Limb (tissue), 2 donors: ENCODE measurements at regions not wholly inside any gene's neighbourhood (a gene's known extent, or its start where the extent isn't known, plus 50 kb on each side); places are given as distances from the start of the nearest gene placed in this dataset.
A peak's percentile ranks its signal among the peaks of the same experiment; 100 is the strongest.
"Not testable (repeated sequence)": the region's sequence is repeated elsewhere in the genome, so short reads cannot be mapped to it uniquely, and the experiment has no call there.

Experiments
- DNase-seq, 2 donors: peaks; one replicate each; pipeline ENCODE4 v3.0.0-alpha.2; 2016; ENCODE audit errors: extremely low spot score in 2 of 2

DNA sequence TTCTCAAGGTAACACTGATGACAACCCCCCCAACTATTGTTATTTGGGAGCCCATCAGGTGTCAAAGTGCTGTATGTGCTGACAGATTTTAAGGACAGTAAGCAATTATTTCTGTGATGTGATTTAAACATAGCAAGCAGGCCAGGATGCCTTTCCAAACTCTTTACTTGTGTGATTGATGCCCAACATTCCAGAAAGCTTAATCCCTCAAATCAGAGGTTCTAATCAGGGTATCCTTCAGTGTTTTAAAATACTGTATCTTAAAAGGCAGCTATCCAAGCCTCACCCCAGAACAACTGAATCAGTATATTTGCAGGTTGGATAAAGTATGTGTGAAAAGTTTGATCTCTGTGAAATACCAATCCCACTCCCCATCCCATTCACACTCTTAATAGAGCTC, 119.7 kb downstream of the GASK1B start:
- DNase-seq: no peak

DNA sequence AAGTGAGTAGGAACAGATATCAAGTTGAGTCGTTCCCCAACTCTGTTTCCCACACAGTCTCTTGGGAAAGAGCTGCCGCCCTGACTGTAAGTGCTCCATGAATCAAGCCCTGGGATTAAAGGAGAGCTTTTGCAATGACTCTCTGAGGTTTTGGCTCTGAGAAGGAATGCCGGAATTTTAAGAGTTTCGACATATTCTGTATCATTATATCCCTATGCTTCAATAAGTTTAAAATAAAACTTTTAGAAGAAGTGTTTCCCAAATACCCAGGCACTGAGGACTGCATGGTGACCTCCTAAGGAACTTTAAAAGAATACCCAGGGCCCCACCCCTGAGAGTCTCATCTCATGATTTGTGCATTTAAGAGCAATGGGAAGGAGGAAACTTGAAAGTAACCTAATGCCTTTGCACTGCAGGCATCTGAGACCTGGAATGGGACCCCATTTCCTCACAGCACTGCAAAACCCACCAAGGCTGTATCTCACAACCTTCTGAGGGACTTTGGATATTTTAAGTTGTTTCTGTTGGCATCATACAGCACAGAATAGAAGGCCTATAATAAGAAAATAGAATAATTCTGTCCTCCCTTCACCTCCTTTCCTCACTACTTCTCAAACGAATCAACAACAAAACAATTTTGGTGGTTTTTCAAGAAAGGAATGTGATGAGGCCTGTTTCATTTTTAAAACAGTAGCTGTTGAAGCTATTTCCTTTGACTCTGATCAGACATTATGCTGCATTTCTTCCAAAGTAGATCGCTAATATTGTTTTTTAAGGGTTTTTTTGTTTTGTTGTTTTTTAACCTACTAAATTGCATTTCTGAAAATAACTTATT, 121.2 kb downstream of the GASK1B start:
- no peak for DNase-seq

DNA sequence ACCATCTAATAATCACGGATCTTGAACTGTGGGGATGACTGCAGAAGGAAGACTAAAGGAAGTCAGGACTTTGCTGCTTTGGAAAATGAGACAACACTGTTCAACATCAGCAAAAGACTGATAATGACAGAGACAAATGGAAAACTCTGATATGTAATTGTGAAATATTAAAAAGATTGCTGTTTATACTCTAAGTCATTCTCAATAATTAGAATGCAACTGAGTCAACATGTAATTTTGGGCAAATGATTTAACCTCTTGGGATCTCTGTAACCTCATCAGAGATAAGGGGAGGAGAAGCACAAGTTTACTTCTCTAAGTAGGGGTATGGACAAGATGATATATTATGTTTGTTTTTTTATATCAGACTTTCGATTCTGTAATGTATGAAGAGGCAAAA, 121.9 kb downstream of the GASK1B start:
- DNase-seq: no peak

DNA sequence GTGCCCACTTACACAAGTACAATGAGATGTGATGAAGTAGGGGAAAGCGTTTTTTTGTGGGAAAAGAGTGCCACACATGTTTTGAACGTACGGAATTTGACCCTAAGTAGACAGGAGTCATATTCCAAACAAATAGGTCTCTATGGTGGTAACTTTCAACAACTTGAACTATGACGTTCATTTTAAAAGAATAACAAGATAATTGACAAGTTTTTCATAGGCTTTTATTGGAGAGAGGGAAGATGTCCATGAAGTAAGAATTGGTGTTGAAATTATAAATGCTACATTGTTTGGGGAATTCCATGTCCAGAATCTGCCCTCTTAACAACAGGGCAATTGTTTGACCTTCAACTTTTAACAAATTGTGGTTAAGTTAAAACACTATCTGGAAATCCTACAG, 126.5 kb downstream of the GASK1B start:
- DNase-seq: no peak

DNA sequence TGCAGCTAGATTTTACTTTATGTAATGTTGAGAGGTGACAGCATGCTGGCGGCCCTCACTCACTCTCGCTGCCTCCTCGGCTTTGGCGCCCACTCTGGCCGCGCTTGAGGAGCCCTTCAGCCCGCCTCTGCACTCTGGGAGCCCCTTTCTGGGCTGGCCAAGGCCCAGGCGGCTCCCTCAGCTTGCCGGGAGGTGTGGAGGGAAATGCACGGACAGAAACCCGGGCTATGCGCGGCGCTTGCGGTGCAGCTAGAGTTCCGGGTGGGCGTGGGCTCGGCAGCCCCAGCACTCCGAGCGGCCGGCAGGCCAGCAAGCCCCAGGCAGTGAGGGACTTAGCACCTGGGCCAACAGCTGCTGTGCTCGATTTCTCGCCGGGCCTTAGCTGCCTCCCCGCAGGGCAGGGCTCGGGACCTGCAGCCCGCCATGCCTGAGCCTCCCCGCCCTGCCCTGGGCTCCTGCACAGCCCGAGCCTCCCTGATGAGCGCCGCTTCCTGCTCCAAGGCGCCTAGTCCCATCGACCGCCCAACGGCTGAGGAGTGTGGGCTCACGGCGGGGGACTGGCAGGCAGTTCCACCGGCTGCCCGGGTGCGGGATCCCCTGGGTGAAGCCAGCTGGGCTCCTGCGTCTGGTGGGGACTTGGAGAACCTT, 128.7 kb downstream of the GASK1B start:
- no peak for DNase-seq

DNA sequence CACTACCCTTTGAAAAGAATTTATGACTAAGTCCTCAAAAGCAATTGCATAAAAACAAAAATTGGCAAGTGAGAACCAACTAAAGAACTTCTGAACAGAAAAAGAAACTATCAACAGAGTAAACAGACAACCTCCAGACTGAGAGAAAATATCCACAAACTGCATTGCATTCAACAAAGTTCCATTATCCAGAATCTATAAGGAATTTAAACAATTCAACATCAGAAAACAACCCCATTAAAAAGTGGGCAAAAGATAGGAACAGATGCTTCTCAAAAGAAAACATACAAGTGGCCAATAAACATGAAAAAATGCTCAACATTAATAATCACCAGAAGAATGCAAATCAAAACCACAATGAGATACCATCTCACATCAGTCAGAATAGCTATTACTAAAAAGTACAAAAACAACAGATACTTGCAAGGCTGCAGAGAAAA, 130.2 kb downstream of the GASK1B start:
- DNase-seq: no peak

DNA sequence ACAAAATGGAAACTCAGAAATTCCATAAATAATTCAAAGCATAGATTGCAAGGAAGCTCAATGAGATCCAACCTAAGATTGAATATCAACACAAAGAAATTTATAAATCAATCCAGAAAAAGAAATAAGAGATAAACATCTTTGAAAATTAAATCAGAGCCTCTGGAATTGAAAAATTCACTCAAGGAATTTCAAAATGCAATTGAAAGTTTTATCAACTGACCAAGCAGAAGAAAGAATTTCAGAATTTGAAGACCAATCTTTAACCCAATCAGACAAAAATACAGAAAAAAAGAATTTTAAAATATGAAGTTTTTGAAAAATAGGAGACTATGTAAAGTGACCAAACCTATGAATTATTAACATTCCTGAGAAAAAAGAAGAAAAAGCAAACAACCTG, 134.1 kb downstream of the GASK1B start:
- DNase-seq: no peak

DNA sequence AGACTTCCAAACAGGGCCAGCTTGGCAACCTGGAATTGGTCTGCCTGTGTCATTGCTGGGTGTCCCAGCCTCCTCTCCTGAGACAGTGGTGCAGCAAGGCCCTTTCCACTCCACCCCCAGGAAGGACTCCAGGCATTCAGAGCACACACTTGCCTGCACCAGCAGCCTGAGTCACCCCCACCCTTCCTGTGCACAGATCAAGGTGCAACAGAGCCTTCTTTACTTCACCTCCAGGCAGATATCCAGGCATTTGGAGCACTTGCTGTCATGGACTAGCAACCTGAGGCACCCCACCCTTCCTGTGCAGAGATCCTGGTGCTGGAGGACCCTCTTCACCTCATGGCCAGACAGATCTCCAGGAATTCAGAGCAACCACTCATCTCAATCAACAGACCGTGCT, 135.8 kb downstream of the GASK1B start:
- no peak for DNase-seq

DNA sequence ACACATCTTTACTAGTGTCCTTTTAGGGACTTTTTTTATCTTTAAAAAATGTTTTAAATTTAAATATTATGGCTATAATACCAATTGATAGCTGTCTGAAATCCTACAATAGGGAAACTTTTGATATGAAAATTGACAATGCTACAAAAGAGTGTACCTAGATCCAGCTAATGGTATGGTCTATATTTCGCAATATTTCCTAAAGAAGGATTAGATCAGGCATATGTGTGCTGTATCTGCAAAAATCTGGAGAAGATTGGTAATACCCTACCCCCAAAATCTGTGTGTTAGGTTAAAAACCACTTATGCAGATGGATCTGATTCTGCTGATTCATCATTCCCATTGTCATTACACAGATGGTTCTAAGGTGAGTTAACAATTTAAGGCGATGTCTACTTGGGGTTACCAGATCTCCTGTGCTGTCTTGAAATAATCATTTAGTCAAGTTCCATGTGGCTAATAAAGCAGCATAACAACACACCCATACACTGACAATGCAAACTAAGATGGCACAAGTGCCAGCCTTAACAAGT, 137.1 kb downstream of the GASK1B start:
- DNase-seq: no peak

DNA sequence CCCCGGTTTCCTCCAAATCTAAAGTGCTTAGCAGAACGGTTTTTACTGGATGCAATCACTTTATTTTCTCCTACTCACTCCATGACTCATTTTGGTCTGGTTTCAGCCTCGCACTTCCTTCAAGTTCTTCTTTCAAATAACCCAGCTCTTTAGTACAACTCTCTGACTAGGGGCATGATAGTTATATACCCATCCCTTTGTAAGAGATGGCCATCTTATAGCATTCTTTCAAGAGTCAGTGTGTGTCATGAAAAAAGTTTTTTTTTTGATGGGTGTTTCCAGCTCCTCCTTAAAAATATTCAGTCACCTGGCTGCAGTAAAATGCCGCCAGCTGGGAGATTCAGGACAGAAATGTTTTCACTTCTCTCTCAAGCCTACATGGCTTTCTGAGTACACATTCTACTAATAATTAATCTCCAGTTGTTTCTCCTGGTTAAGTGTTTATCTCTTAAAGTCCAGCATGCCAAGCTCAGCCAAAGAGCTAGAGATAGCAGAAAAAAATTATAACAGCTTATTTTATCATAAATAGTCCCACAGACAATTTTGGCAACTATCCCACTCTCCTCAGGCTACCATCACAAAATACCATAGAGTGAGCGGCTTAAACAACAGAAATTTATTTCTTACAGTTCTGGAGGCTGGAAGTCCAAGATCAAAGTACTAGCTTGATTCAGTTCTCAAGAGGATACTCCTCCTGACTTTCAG, 139.3 kb downstream of the GASK1B start:
- no peak for DNase-seq

DNA sequence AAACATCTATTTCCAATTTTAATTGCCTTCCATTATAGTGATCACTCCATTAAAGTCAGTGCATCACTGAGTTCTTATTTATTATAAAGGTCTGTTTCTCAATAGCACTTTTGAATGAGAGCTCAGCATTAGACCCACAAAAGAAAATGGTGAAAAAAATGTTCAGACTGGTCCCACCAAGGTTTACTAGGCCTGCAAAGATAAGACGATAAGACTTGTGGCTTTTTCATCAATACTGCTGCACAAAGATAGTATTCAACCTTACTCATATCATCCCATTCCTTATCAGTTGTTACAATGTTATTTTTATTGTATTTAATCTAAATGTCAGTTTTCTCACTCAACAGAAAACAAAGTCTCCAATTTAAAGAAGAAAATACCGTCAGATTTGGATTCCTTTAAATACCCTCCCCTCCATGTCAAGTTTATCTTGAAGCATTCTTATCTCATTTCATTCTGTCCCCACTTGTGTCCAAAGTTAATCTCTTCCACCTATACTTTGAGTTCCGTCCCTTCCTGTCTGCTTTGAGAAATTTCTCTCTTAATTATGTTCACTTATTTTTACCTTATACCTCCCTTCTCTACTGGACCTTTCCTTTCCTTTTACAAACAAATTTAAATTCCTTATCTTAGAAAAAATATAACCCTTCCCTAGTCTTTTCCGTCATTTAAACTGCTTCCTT, 140.0 kb downstream of the GASK1B start:
- no peak for DNase-seq

DNA sequence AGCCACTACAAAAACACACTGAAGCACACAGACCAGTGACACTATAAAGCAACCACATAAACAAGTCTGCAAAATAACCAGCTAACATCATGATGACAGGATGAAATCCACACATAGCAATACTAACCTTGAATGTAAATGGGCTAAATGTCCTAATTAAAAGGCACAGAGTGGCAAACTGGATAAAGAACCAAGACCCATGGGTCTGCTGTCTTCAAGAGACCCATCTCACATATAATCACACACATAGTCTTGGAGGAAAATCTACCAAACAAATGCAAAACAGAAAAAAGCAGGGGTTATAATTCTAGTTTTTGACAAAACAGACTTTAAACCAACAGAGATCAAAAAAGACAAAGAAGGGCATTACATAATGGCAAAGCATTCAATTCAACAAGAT, 144.4 kb downstream of the GASK1B start:
- DNase-seq: not testable (repeated sequence)

DNA sequence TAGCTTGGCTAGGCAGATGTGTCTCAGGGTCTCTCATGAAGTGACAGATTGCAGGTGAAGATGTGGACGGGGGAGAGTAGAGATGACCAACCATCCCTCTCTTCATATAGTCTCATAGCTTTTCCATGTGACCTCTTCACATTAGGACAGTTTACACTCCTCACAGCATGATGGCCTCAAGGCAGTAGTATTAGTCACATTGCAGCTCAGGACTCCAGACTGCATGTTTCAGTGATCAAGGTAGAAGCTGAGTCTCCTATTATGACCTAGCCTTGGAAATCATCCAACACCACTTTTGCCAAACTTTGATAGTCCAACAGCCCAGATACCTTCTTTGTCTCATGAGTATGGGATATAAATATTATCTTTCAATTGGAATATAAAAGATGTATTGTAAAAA, 147.7 kb downstream of the GASK1B start:
- no peak for DNase-seq

DNA sequence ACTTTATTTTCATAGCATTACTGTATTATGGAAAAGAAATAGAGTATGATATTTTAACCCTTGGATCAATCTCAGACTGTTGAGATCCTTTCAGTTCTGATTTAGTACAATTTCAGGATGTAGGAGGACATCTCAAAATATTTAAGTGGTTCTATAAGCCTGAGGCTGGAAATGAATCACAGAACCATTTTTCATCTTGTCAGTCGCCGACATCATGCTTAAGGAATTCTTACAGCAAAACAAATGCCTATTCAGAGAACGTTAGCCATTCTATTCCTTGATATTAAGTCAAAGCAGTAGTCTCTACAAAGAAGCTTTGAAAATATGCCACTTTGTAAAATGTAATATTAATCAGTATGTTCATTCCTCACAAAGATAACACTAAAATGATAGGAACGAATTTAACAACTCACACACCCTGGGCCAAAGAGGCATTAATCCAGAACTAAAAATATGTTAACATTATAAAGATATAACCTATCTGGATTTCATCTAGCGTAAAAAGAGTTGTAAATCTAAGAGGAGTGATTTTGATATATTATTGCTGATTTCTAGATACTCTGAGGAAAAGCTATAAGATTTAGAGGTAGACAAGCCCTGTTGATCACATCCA, 152.0 kb downstream of the GASK1B start:
- DNase-seq: no peak

DNA sequence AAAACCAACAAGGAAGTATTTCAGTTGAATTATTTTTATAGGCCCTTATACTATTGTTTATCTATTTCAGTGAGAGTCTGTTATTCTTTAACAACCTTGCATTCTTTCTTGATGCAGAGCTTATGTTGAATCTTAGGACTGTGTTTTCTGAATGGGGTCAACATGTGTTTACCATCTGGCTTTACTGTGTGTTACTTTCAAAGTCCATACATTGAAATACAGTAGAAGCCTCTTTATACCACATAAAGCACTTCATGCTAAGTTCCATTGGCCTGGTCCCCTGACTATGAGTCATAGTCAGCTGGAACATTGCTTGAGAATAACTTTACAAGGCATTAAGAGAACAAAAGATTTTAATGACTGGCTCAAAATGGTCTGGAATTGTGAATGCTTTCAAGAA, 152.6 kb downstream of the GASK1B start:
- peak in 1 of 2 donors; percentile 72 for DNase-seq

DNA sequence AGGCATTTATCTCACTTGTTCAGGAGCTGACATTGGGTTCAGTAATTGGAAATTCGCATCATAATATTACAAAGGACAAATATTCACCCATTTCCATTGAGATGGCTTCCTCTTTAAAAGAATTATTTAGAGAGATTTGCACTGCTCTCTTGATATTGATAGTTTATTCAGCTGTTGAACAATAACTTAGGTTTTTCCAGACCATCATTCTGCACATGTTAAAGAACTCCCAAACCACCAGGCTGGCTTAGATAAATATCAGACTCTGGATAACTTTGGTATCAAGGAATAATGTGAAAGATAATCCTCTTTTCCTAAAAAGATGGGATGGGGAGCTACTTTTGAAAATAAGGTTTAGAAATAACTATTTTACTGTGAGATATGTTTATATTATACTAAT, 154.0 kb downstream of the GASK1B start:
- DNase-seq: no peak

DNA sequence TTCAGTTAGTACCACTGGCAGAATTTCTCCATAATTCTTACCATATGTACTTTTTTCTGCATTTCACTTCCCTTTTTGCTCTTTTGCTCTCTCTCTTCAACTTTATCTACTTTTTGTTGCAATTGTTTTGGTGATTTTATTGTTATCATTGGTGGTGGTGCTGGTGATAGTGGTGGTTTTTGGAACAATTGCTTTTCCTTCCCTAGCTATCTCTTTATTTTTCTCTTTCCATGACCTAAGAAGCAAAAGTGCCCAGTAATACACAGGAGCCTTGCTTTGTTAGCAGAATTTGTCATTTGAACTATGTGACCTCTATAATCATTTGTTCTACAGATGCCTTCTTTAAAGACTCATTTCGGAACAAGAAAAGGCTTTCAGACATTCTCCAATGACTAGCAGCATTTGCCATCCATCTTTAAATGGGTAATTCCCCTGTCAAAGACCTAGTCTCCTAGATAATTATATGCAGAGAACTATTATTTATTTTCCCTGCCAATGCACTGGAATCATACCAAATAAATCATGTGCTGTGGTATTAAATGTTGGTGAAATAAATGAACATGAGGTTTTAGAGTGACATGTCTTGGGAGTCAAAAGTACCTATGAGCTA, 154.5 kb downstream of the GASK1B start:
- DNase-seq: no peak

DNA sequence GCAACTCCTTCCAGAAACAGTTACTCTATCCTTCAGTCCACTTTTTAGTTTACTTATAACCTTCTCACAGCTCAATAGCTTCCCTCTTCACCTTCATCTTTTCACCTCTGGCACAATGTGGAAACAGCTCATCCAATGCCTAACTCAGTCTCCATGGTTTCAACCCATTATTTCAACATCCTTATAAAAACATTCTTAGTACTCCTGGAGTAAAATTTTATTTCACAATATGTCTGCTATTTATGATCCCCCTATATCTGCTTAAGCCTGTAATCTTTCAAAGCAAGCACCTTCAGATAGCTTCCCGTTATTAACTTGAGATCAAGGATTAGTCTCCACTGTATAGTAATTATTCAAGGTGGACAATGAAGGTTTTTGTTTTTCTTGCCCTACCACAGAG, 156.3 kb downstream of the GASK1B start:
- DNase-seq: no peak

DNA sequence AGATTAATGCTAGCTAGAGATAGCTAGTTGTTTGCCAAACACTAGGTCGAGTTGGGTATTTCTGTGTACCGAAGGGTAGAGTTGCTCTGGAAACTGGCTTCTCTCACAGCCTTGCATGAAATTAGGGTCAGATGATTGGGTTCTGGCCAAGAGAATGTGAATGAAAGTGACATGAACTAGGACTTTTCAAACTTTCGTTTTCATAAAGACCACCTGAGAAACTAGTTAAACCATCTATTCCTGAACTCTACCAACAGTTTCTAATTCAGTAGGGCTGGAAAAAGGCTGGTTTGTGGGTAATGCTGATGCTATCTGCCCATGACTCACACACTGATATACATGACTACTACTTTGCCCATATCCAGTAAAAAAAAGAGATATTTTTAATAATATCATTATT, 157.6 kb downstream of the GASK1B start:
- no peak for DNase-seq

DNA sequence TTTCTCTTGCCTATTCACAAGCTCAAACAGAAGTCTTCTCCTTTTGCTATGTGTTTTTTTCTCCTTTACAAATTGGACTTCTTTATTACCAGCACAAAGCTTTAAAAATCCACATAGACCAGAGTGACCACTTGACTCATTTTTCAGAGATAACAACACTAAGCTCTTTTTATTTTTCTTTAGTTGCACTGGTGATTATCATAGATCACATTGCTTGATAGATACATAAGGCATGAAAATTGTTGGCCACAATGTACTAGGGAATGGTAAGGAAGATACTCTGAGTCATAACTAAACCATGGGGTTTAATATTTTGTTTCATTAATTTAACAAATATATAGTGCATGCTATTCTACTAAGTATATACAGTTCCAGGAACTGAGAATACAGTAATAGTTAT, 159.0 kb downstream of the GASK1B start:
- DNase-seq: no peak

DNA sequence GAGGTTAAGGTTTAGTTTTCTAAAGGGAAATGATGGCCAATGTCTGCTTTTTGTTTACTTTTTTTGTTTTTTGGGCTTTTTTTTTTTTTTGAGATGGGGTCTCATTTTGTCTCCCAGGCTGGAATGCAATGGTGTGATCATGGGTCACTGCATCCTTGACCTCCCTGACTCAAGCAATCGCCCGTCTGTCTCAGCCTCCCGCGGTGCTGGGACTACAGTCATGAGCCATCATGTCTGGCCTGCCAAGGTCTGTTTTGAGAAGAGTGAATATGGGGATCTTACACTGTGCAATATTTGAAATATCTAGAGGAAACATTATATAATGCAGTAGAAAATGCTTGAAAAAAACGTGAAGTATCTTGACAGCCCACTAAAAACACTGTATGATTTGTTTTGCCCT, 162.5 kb downstream of the GASK1B start:
- DNase-seq: no peak
